Rectal smooth muscle tissue (tissue), 1 donor: ENCODE measurements at regions not wholly inside any gene's neighbourhood (a gene's known extent, or its start where the extent isn't known, plus 50 kb on each side); places are given as distances from the start of the nearest gene placed in this dataset.

ENCODE experiments used
- H3K27ac ChIP-seq: one replicate; pipeline ENCODE4 v1.7.0; 2013; ENCODE audit warnings: low read depth, low read length, inconsistent platforms
- H3K27me3 ChIP-seq: one replicate; pipeline ENCODE4 v1.7.0; 2013; ENCODE audit warnings: low read length; ENCODE audit not compliant: control insufficient read depth, insufficient read depth
- H3K36me3 ChIP-seq: one replicate; pipeline ENCODE4 v1.7.0; 2013; ENCODE audit warnings: low read length; ENCODE audit not compliant: control insufficient read depth, insufficient read depth
- H3K4me1 ChIP-seq: one replicate; pipeline ENCODE4 v1.7.0; 2013; ENCODE audit warnings: low read length; ENCODE audit not compliant: control insufficient read depth, insufficient read depth
- H3K4me3 ChIP-seq: one replicate; pipeline ENCODE4 v1.7.0; 2013; ENCODE audit warnings: low read length
- H3K9ac ChIP-seq: one replicate; pipeline ENCODE4 v1.7.0; 2013; ENCODE audit warnings: low read length

DNA sequence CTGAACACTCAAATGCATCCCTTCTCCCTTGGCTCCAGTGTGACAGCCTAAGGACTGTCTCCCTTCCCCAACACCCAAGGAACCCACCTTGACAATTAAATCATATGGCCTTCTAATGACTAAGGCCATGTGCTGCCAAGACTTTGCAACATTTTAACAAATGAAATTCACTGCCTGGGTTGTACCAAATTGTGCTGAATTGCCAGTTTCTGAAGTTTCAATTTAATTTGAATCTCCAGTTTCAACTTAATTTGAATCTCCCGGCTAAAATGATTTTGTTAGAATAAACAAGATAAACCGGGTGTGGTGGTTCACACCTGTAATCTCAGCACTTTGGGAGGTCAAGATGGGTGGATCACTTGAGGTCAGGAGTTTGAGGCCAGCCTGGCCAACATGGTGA lies 72.4 kb upstream of the RAP2B start:
- no peaks in the 10 kb centered on the region for H3K36me3 ChIP-seq
- H3K9ac ChIP-seq: no peak overlapping the region
- no peak overlapping the region for H3K27ac ChIP-seq
- H3K4me1 ChIP-seq: no peaks in the 10 kb centered on the region
- no peak overlapping the region for H3K4me3 ChIP-seq
- no peaks in the 10 kb centered on the region for H3K27me3 ChIP-seq

DNA sequence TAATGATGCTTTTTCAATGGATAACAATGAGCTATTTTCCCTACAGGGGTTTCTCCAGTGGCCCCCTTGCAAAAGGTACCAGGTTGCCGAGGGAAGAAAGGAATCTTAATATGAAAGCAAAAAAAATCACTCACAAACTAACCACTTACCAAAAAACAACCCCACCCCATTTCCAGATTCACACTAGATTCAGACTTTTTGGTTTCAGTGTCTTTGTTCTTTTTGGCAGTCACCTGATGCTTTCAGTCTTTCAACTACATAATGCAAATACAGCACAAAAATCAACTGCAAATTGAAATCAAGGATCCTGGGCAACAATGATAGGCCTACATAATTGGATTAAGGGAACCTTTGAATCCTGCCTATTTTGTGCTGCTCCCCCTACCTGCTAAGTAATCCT lies 71.1 kb upstream of the RAP2B start:
- Histone ChIP-seq H3K4me1 (no peaks in the 10 kb centered on the region), H3K27me3 (no peaks in the 10 kb centered on the region), H3K4me3 (no peak overlapping the region), H3K9ac (no peak overlapping the region), H3K36me3 (no peaks in the 10 kb centered on the region), H3K27ac (no peak overlapping the region)

DNA sequence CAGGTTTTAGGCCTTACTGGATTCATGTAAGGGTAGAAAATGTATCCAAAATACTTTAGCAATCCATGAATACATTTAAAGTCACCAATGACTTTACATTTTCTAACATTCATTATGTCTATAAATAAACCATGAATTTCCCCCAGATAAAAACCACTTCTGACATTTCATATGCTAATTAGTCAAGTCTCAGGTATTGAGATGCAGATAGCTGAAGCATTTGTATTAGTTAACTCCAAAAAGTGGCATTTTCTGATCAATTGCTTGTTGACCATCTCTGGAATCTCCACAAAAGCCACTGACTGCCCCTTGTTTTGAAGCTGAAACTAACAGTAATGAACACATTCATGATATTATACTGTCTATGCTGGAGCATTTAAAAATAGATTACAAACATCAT lies 68.4 kb upstream of the RAP2B start:
- Histone ChIP-seq H3K36me3 (no peaks in the 10 kb centered on the region), H3K27me3 (no peaks in the 10 kb centered on the region), H3K4me3 (no peak overlapping the region), H3K9ac (no peak overlapping the region), H3K27ac (no peak overlapping the region), H3K4me1 (no peaks in the 10 kb centered on the region)

DNA sequence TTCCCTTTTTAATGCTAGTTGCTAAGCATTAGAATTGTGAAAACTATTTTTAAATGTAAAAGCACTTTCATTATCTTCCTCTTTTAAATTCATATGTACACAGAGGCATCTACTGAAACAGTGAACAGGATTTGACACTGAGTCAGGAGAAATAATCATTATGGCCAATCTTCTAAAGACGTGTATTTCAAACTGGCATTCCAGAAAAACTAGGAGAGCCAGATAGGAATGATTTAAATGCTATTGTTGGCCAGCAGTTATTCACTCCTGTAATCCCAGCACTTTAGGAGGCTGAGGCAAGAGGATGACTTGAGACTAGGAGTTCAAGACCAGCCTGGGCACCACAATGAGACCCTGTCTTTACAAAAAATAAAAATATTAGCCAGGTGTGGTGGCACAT lies 67.6 kb upstream of the RAP2B start:
- Histone ChIP-seq H3K36me3 (no peaks in the 10 kb centered on the region), H3K27ac (no peak overlapping the region), H3K4me3 (no peak overlapping the region), H3K4me1 (no peaks in the 10 kb centered on the region), H3K27me3 (no peaks in the 10 kb centered on the region), H3K9ac (no peak overlapping the region)

DNA sequence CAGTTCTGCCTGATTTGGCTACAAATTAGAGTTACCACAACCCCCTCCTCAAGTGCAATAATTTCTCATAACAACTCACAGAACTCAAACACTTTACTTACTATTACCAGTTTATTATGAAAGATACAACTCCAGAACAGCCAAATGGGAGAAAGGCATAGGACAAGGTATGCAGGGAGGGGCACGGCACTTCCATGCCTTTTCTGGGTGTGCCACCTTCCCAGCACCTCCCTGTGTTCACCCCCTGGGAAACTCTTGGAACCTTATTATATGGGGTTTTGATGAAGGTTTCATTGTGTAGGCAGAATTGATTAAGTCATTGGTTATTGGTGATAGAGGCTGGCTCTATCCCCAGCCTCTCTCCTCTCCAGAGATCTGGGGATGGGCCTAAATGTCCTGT lies 66.6 kb upstream of the RAP2B start:
- H3K27me3 ChIP-seq: no peaks in the 10 kb centered on the region
- no peak overlapping the region for H3K4me3 ChIP-seq
- no peak overlapping the region for H3K27ac ChIP-seq
- H3K4me1 ChIP-seq: no peaks in the 10 kb centered on the region
- H3K36me3 ChIP-seq: no peaks in the 10 kb centered on the region
- H3K9ac ChIP-seq: no peak overlapping the region

DNA sequence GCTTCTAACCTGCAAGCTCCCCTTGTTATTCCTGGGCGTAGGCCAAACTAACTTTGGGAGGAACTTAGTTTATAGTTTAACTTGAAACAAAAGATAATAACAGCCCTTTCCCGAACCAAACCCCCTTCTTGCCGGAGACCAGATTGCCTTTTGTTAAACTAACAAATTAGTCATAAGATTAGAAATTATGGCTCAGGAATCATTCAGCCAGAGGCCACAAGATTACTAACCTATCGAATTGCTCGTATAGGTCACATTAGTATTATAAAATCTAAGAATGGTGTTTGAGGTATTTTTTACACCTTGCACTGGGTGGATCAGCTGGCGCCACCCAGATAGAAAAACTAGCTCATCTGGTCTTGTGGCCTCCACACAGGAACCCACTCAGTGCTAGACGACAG lies 65.3 kb upstream of the RAP2B start:
- Histone ChIP-seq H3K27ac (no peak overlapping the region), H3K4me3 (no peak overlapping the region), H3K4me1 (no peaks in the 10 kb centered on the region), H3K36me3 (no peaks in the 10 kb centered on the region), H3K9ac (no peak overlapping the region), H3K27me3 (no peaks in the 10 kb centered on the region)

DNA sequence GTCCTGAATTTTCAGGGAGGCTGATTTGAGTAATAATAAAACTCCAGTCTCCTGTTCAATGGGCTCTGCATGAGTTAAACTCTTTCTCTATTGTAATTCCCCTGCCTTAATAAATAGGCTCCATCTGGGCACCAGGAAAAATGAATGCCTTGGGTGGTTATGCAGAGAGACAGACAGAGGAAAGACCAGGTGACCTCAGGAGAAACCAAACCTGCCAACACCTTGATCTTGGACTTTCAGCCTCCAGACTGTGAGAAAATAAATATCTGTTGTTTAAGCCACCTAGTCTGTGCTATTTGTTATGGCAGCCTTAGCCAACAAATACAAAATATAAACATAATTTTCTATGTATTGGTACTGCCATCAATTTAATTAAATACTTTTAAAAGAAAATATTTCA lies 64.8 kb upstream of the RAP2B start:
- H3K36me3 ChIP-seq: no peaks in the 10 kb centered on the region
- H3K27ac ChIP-seq: no peak overlapping the region
- no peak overlapping the region for H3K4me3 ChIP-seq
- no peaks in the 10 kb centered on the region for H3K27me3 ChIP-seq
- H3K9ac ChIP-seq: no peak overlapping the region
- no peaks in the 10 kb centered on the region for H3K4me1 ChIP-seq

DNA sequence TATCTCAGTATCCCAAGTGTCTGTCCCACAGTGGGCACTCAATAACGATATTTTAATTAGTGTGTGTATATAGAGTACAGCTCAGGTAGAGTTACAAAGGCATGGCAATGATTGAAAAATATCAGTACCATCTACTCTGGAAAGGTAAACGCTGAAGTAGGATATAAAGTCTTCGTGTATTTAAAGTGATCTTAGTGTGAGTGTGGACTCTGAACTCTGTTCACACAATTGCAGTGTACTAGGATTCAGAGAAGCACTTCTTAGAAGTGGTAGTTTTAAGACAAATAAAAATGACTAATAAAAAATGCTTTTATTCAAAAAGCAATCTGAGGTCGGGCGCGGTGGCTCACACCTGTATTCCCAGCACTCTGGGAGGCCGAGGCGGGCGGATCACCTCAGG lies 62.9 kb upstream of the RAP2B start:
- no peak overlapping the region for H3K9ac ChIP-seq
- H3K27ac ChIP-seq: no peak overlapping the region
- H3K27me3 ChIP-seq: no peaks in the 10 kb centered on the region
- no peaks in the 10 kb centered on the region for H3K4me1 ChIP-seq
- no peaks in the 10 kb centered on the region for H3K36me3 ChIP-seq
- H3K4me3 ChIP-seq: no peak overlapping the region

DNA sequence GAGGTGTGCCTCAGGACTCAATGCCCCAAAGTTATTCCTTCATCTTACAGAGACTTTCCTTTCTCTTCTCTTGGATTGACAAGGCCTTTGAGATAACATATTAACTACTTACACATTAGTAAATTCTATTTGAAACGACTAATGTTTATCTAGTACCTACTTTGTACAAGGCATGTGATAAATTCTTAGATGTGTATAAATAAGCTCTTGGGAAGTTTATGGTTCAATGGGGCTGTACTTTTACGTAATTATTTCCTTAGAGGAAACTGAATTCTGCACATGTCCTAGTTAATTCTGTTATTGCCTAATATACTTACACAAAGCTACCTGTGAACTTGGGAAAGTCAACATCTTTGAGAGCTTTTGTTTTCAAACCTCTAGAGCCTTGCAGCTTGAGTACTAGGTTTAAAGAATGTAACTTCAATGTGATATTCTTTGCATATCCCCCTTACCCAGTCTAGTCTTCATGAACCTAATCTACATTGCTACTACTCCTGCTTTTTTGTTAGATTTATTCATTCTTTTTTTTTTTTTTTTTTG lies 58.5 kb upstream of the RAP2B start:
- Histone ChIP-seq H3K4me3 (no peak overlapping the region), H3K27ac (no peak overlapping the region), H3K27me3 (no peaks in the 10 kb centered on the region), H3K9ac (no peak overlapping the region), H3K36me3 (no peaks in the 10 kb centered on the region), H3K4me1 (no peaks in the 10 kb centered on the region)

DNA sequence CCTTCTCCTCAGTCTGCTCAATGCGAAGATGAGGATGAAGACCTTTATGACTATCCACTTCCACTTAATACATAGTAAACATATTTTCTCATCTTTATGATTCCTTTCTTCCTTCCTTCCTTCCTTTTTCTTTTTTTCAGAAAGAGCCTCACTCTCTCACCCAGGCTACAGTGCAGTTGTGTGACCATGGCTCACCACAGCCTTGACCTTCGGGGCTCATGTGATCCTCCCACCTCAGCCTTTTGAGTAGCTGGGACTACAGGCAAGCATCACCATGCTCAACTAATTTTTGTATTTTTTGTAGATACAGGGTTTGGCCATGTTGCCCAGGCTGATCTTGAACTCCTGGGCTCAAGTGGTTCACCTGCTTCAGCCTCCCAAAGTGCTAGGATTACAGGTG lies 52.0 kb upstream of the RAP2B start:
- Histone ChIP-seq H3K36me3 (no peaks in the 10 kb centered on the region), H3K27ac (no peak overlapping the region), H3K9ac (no peak overlapping the region), H3K27me3 (no peaks in the 10 kb centered on the region), H3K4me1 (no peaks in the 10 kb centered on the region), H3K4me3 (no peak overlapping the region)

DNA sequence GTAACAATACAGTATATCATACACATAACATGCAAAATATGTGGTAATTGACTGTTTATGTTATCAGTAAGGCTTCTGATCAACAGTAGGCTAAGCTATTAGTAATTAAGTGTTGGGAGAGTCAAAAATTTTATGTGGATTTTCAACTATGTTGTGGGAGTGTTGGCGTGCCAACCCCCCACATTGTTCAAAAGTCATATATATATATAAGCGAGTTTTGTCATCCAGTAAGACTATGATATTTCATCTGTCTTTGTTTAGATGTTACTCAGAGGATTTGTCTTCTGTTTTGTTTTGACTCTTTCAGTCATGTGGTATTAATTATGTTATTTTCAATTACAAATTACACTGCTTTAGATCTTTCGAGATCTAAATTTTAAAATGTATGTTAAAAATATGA lies 51.0 kb upstream of the RAP2B start:
- Histone ChIP-seq H3K4me1 (no peaks in the 10 kb centered on the region), H3K27ac (no peak overlapping the region), H3K4me3 (no peak overlapping the region), H3K9ac (no peak overlapping the region), H3K27me3 (no peaks in the 10 kb centered on the region), H3K36me3 (no peaks in the 10 kb centered on the region)
